AG04450 (cell line): ENCODE measurements at regions not wholly inside any gene's neighbourhood (a gene's known extent, or its start where the extent isn't known, plus 50 kb on each side); places are given as distances from the start of the nearest gene placed in this dataset.

Experiments used
- CTCF ChIA-PET: fragments of 300-600, 350-600 bp; formaldehyde crosslinking; extraction: SDS; loops from one replicate; lab custom pipeline; 2022; ENCODE audit warnings: antibody characterized with exemption, inconsistent platforms; lab: Charles Lee
- POLR2A ChIA-PET: fragments of 350-600 bp; formaldehyde crosslinking; extraction: SDS; loops from one replicate; lab custom pipeline; 2021; ENCODE audit warnings: antibody characterized with exemption, inconsistent platforms; lab: Yijun Ruan, JAX
- DNase-seq: peaks from one replicate; pipeline ENCODE4 v3.0.0-alpha.2; 2011; ENCODE audit warnings: low read depth, low spot score
- H3K27ac ChIP-seq: one replicate; pipeline ENCODE4 v1.5.1; 2012; ENCODE audit warnings: low read depth, low read length, control low read depth
- H3K27me3 ChIP-seq: one replicate; pipeline ENCODE4 v1.6.0; 2012; ENCODE audit warnings: low read length; ENCODE audit not compliant: control insufficient read depth, insufficient read depth
- H3K4me3 ChIP-seq: 2 replicates; pipeline ENCODE4 v1.5.1; 2011; ENCODE audit warnings: mild to moderate bottlenecking, low read depth, low read length, control low read depth
- H3K9me3 ChIP-seq: 2 replicates; pipeline ENCODE4 v1.5.1; 2012; ENCODE audit warnings: low read length; ENCODE audit not compliant: control insufficient read depth, insufficient read depth
- CTCF ChIP-seq: IDR thresholded peaks from 2 replicates; pipeline ENCODE4 v1.5.1; 2011; ENCODE audit warnings: low read depth, low read length, control low read depth, inconsistent platforms

- ChIA-PET POLR2A (no interaction called here), CTCF (interaction anchor here (1.5 to 1.6 kb wide), 2 partner anchors 59 to 92 kb away, joined by 4 to 9 read pairs; partner anchors contain the start of gene FAM3C)
- no peaks in the 10 kb centered on the region for H3K9me3 ChIP-seq
- TF ChIP-seq CTCF = no peak
- H3K27me3 ChIP-seq = no peaks in the 10 kb centered on the region
- no peak overlapping the region for H3K4me3 ChIP-seq
- no peak overlapping the region for H3K27ac ChIP-seq
- no peak for DNase-seq
Measured at GRCh38 chr7:121488111-121488650, 92.1 kb upstream of the FAM3C start.

- no peaks in the 10 kb centered on the region for H3K9me3 ChIP-seq
- no peak overlapping the region for H3K27ac ChIP-seq
- no peaks in the 10 kb centered on the region for H3K27me3 ChIP-seq
- no peak overlapping the region for H3K4me3 ChIP-seq
- DNase-seq = no peak
- CTCF ChIA-PET = interaction anchor here (1.5 to 1.6 kb wide), 2 partner anchors 61 to 90 kb away, joined by 4 to 9 read pairs; partner anchors contain the start of gene FAM3C
- POLR2A ChIA-PET = no interaction called here
- no peak for TF ChIP-seq CTCF
Measured at GRCh38 chr7:121486590-121486989, 90.5 kb upstream of the FAM3C start.

- no peaks in the 10 kb centered on the region for H3K9me3 ChIP-seq
- no peak overlapping the region for H3K27ac ChIP-seq
- TF ChIP-seq CTCF = no peak
- ChIA-PET POLR2A (no interaction called here), CTCF (no interaction called here)
- H3K27me3 ChIP-seq = no peaks in the 10 kb centered on the region
- no peak for DNase-seq
- no peak overlapping the region for H3K4me3 ChIP-seq
Measured at GRCh38 chr7:121485467-121486243, 89.5 kb upstream of the FAM3C start.

GRCh38 chr7:121484089-121484763 is 88.1 kb upstream of the FAM3C start:
- CTCF ChIA-PET = no interaction called here
- POLR2A ChIA-PET = no interaction called here
- Histone ChIP-seq H3K27me3 (no peaks in the 10 kb centered on the region), H3K4me3 (no peak overlapping the region), H3K27ac (no peak overlapping the region), H3K9me3 (no peaks in the 10 kb centered on the region)
- no peak for TF ChIP-seq CTCF
- no peak for DNase-seq
